IMR-90 (cell line): ENCODE measurements at regions not wholly inside any gene's neighbourhood (a gene's known extent, or its start where the extent isn't known, plus 50 kb on each side); places are given as distances from the start of the nearest gene placed in this dataset.

Experiments used
- ATAC-seq: fragments of 200-7000 bp; cut with Tn5 transposase; 2 replicates; pipeline ENCODE4 v1.9.1; 2020; ENCODE audit warnings: low read depth, mild to moderate bottlenecking, moderate library complexity
- BruUV-seq: library from RNA; stranded (reverse); fragments of 400-500 nt; replicated peaks from 2 replicates; lab custom pipeline; 2021; lab: Mats Ljungman, UMichigan
- CTCF ChIA-PET: fragments of 300-600 bp; formaldehyde crosslinking; extraction: SDS; loops from one replicate; lab custom pipeline; 2021; ENCODE audit warnings: antibody characterized with exemption; lab: Yijun Ruan, JAX
- POLR2A ChIA-PET: fragments of 300-600 bp; sonication (Branson Sonifier 250); formaldehyde crosslinking; loops from one replicate; lab custom pipeline; 2022; ENCODE audit warnings: antibody characterized with exemption; ENCODE audit not compliant: unreplicated experiment; lab: Charles Lee
- DNase-seq: peaks from one replicate; pipeline ENCODE4 v3.0.0; 2013
- H2AFZ ChIP-seq: replicated peaks from 2 replicates; pipeline ENCODE3; 2013; ENCODE audit warnings: low read length, mild to moderate bottlenecking; ENCODE audit not compliant: poor library complexity
- H2AK5ac ChIP-seq: 2 replicates; pipeline ENCODE4 v1.6.1; 2013; ENCODE audit warnings: low read depth, low read length, inconsistent platforms
- H2AK9ac ChIP-seq: replicated peaks from 2 replicates; pipeline ENCODE3; 2013; ENCODE audit warnings: mild to moderate bottlenecking, low read depth, low read length, moderate library complexity; ENCODE audit not compliant: poor library complexity
- H2BK120ac ChIP-seq: 2 replicates; pipeline ENCODE4 v1.6.1; 2013; ENCODE audit warnings: low read depth, low read length, inconsistent platforms
- H2BK15ac ChIP-seq: 3 replicates; pipeline ENCODE4 v1.6.1; 2013; ENCODE audit warnings: low read depth, low read length, inconsistent platforms
- H2BK20ac ChIP-seq: 2 replicates; pipeline ENCODE4 v1.6.1; 2013; ENCODE audit warnings: low read depth, mild to moderate bottlenecking, inconsistent platforms, low read length, moderate library complexity
- H2BK5ac ChIP-seq: 2 replicates; pipeline ENCODE4 v1.6.1; 2013; ENCODE audit warnings: mild to moderate bottlenecking, low read depth, low read length, inconsistent platforms; ENCODE audit not compliant: poor library complexity, severe bottlenecking
- H3K14ac ChIP-seq: replicated peaks from 2 replicates; pipeline ENCODE4 v1.6.1; 2013; ENCODE audit warnings: low read depth, low read length, inconsistent platforms
- H3K18ac ChIP-seq: 2 replicates; pipeline ENCODE4 v1.6.1; 2013; ENCODE audit warnings: low read depth, low read length, control low read depth
- H3K23ac ChIP-seq: 2 replicates; pipeline ENCODE4 v1.6.1; 2013; ENCODE audit warnings: low read depth, low read length, inconsistent platforms
- H3K27ac ChIP-seq: 2 replicates; pipeline ENCODE4 v1.5.1; 2013; ENCODE audit warnings: mild to moderate bottlenecking, control low read depth, low read length; ENCODE audit not compliant: insufficient read depth
- H3K27me3 ChIP-seq: 2 replicates; pipeline ENCODE4 v1.6.1; 2013; ENCODE audit warnings: low read length; ENCODE audit not compliant: control insufficient read depth, insufficient read depth
- H3K36me3 ChIP-seq: 2 replicates; pipeline ENCODE4 v1.6.1; 2013; ENCODE audit warnings: low read length, mixed read lengths; ENCODE audit not compliant: control insufficient read depth, insufficient read depth
- H3K4ac ChIP-seq: 2 replicates; pipeline ENCODE4 v1.6.1; 2013; ENCODE audit warnings: low read depth, low read length, inconsistent platforms
- H3K4me1 ChIP-seq: 2 replicates; pipeline ENCODE4 v1.6.1; 2013; ENCODE audit warnings: low read length, mixed read lengths; ENCODE audit not compliant: control insufficient read depth, insufficient read depth
- H3K4me2 ChIP-seq: 2 replicates; pipeline ENCODE4 v1.6.1; 2013; ENCODE audit warnings: low read depth, mild to moderate bottlenecking, control low read depth, low read length, moderate library complexity
- H3K4me3 ChIP-seq: 2 replicates; pipeline ENCODE4 v1.5.1; 2013; ENCODE audit warnings: low read depth, mild to moderate bottlenecking, control low read depth, low read length, moderate library complexity; ENCODE audit not compliant: insufficient read depth
- H3K56ac ChIP-seq: 2 replicates; pipeline ENCODE4 v1.6.1; 2013; ENCODE audit warnings: low read length, inconsistent platforms; ENCODE audit not compliant: insufficient read depth; ENCODE audit errors: extremely low read depth
- H3K79me1 ChIP-seq, 2 experiments: 2 replicates each; pipeline ENCODE4 v1.6.1; 2013; ENCODE audit warnings: low read length in 2 of 2, inconsistent platforms in 1 of 2, low read depth in 1 of 2
- H3K9ac ChIP-seq: 2 replicates; pipeline ENCODE4 v1.6.1; 2013; ENCODE audit warnings: low read depth, low read length, control low read depth
- H3K9me1 ChIP-seq: 2 replicates; pipeline ENCODE4 v1.6.1; 2013; ENCODE audit warnings: low read length, inconsistent platforms; ENCODE audit not compliant: insufficient read depth
- H3K9me3 ChIP-seq: 2 replicates; pipeline ENCODE4 v1.6.1; 2013; ENCODE audit warnings: low read length; ENCODE audit not compliant: control insufficient read depth, insufficient read depth
- H4K20me1 ChIP-seq: 2 replicates; pipeline ENCODE4 v1.6.1; 2013; ENCODE audit warnings: low read length, inconsistent platforms; ENCODE audit not compliant: insufficient read depth
- H4K5ac ChIP-seq: 2 replicates; pipeline ENCODE4 v1.6.1; 2013; ENCODE audit warnings: mild to moderate bottlenecking, low read depth, low read length, control low read depth
- H4K8ac ChIP-seq, 2 experiments: 2 replicates each; pipeline ENCODE4 v1.6.1; 2013; ENCODE audit warnings: low read depth in 2 of 2, low read length in 2 of 2, control low read depth in 1 of 2, inconsistent platforms in 1 of 2
- H4K91ac ChIP-seq: 2 replicates; pipeline ENCODE4 v1.6.1; 2013; ENCODE audit warnings: low read depth, low read length, inconsistent platforms; ENCODE audit not compliant: insufficient read depth
- BHLHE40 ChIP-seq: fragments of 150-350 bp; IDR thresholded peaks from 2 replicates; pipeline ENCODE4 v1.6.1; 2016; ENCODE audit warnings: mild to moderate bottlenecking, low read depth, low read length
- CEBPB ChIP-seq: IDR thresholded peaks from 2 replicates; pipeline ENCODE4 v1.6.1; 2012; ENCODE audit warnings: low read depth, low read length, improper control_type of control experiment
- CHD1 ChIP-seq: IDR thresholded peaks from 2 replicates; pipeline ENCODE4 v1.6.1; 2012; ENCODE audit warnings: low read depth, low read length, improper control_type of control experiment
- CTCF ChIP-seq: conservative IDR thresholded peaks from 2 replicates; pipeline ENCODE4 v1.5.1; 2012; ENCODE audit warnings: mild to moderate bottlenecking, low read depth, low read length, improper control_type of control experiment
- ELK1 ChIP-seq: fragments of 150-350 bp; IDR thresholded peaks from 2 replicates; pipeline ENCODE4 v1.6.1; 2016; ENCODE audit warnings: low read depth, mild to moderate bottlenecking, low read length, moderate library complexity, borderline replicate concordance
- FOS ChIP-seq: fragments of 150-350 bp; IDR thresholded peaks from 2 replicates; pipeline ENCODE4 v1.6.1; 2016; ENCODE audit warnings: low read depth, low read length
- MAFK ChIP-seq: IDR thresholded peaks from 2 replicates; pipeline ENCODE4 v1.6.1; 2012; ENCODE audit warnings: low read depth, low read length, improper control_type of control experiment
- MAZ ChIP-seq: IDR thresholded peaks from 2 replicates; pipeline ENCODE4 v1.6.1; 2012; ENCODE audit warnings: low read depth, mild to moderate bottlenecking, low read length, improper control_type of control experiment, moderate library complexity, borderline replicate concordance
- MXI1 ChIP-seq: IDR thresholded peaks from 2 replicates; pipeline ENCODE4 v1.6.1; 2012; ENCODE audit warnings: low read depth, mild to moderate bottlenecking, low read length, moderate library complexity, borderline replicate concordance
- NFE2L2 ChIP-seq: fragments of 150-350 bp; IDR thresholded peaks from 2 replicates; pipeline ENCODE4 v1.6.1; 2016; ENCODE audit warnings: low read depth, mild to moderate bottlenecking, low read length
- POLR2A ChIP-seq: IDR thresholded peaks from 2 replicates; pipeline ENCODE4 v1.6.1; 2012; ENCODE audit warnings: mild to moderate bottlenecking, low read depth, low read length
- RAD21 ChIP-seq: IDR thresholded peaks from 2 replicates; pipeline ENCODE4 v1.6.1; 2012; ENCODE audit warnings: low read length, improper control_type of control experiment
- RCOR1 ChIP-seq: IDR thresholded peaks from 2 replicates; pipeline ENCODE4 v1.6.1; 2012; ENCODE audit warnings: mild to moderate bottlenecking, low read length, improper control_type of control experiment; ENCODE audit not compliant: insufficient replicate concordance
- RFX5 ChIP-seq: IDR thresholded peaks from 2 replicates; pipeline ENCODE4 v1.8.0; 2012; ENCODE audit warnings: low read depth, mild to moderate bottlenecking, low read length, moderate library complexity
- SMC3 ChIP-seq: fragments of 150-350 bp; IDR thresholded peaks from 2 replicates; pipeline ENCODE4 v1.6.1; 2016; ENCODE audit warnings: low read depth, mild to moderate bottlenecking, antibody characterized with exemption, low read length, moderate library complexity
- USF2 ChIP-seq: fragments of 150-350 bp; IDR thresholded peaks from 2 replicates; pipeline ENCODE4 v1.6.1; 2017; ENCODE audit warnings: mild to moderate bottlenecking, antibody characterized with exemption, low read length, low read depth
- WGBS, 2 experiments: methylation state at CpG; one replicate each; pipeline versions ENCODE4 v1.1.5 to v1.1.7; 2013; ENCODE audit warnings: missing lambda C conversion rate in 2 of 2; ENCODE audit not compliant: insufficient read length in 1 of 2; ENCODE audit errors: extremely low coverage in 2 of 2; 5-methylcytosine and 5-hydroxymethylcytosine counted together
- dilution Hi-C: fragments of 300-500 bp; cut with HindIII; formaldehyde crosslinking; loops from one replicate; pipeline ENCODE4 v1.14.3; 2018; ENCODE audit warnings: low sequenced_read_pairs; ENCODE audit not compliant: unreplicated experiment
- in situ Hi-C: fragments of 300-500 bp; cut with MboI; formaldehyde crosslinking; loops from 3 replicates; pipeline ENCODE4 v1.14.3; 2019; ENCODE audit warnings: low sequenced_read_pairs, inconsistent platforms, mixed read lengths
- intact Hi-C: fragments of 100-400 bp; cut with micrococcal nuclease; formaldehyde crosslinking; loops from 2 replicates; pipeline ENCODE4 v1.10.0; 2022

- Histone ChIP-seq H2AK9ac (no peak overlapping the region), H3K9me3 (no peaks in the 10 kb centered on the region), H3K9ac (no peak overlapping the region), H3K14ac (no peak overlapping the region), H2AK5ac (no peak overlapping the region), H2AFZ (no peak overlapping the region), H3K4ac (no peak overlapping the region), H3K56ac (no peak overlapping the region), H2BK15ac (no peak overlapping the region), H3K27ac (no peak overlapping the region), H2BK20ac (no peak overlapping the region), H3K23ac (no peak overlapping the region), H3K18ac (no peak overlapping the region), H3K27me3 (no peaks in the 10 kb centered on the region), H4K5ac (no peak overlapping the region), H3K36me3 (no peaks in the 10 kb centered on the region), H3K4me1 (0 out of 2 replicates have a peak, but pooled peaks cover 3% of the 10 kb centered on the region), H3K4me2 (no peak overlapping the region), H4K20me1 (no peaks in the 10 kb centered on the region), H4K8ac (no peak overlapping the region), H4K91ac (no peak overlapping the region), H3K9me1 (no peaks in the 10 kb centered on the region), H3K79me1 (no peaks in the 10 kb centered on the region), H3K4me3 (no peak overlapping the region), H2BK120ac (no peak overlapping the region), H2BK5ac (no peak overlapping the region)
- WGBS, 2 experiments = 100% methylated on average over 1 of the region's 5 CpGs; no CpG with 5 or more reads in 1 of the 2 experiments
- ChIA-PET POLR2A (no interaction called here), CTCF (interaction anchor here (0.7 kb wide), 1 partner anchor 190 kb away, joined by 4 read pairs; no protein-coding TSS in a partner anchor)
- no peak for DNase-seq
- dilution Hi-C loops = no loop called here
- in situ Hi-C loops = no loop called here
- ATAC-seq = no peak
- intact Hi-C loops = no loop called here
- no TSS peak for BruUV-seq
- TF ChIP-seq ELK1 (no peak), BHLHE40 (no peak), CHD1 (no peak), CTCF (no peak), MAZ (no peak), FOS (no peak), MXI1 (no peak), MAFK (no peak), RFX5 (no peak), RAD21 (no peak), RCOR1 (no peak), SMC3 (no peak), POLR2A (no peak), CEBPB (no peak), NFE2L2 (no peak), USF2 (no peak)
Measured at GRCh38 chr9:80885894-80886293, 803.5 kb downstream of the TLE1 start.
